ENCODE measurements at regions not wholly inside any gene's neighbourhood (a gene's known extent, or its start where the extent isn't known, plus 50 kb on each side); places are given as distances from the start of the nearest gene placed in this dataset.

GRCh38 chr1:80918380-80918779 lies 882.4 kb upstream of the ADGRL2 start:
- ATAC-seq (no peak), DNase-seq (no peak)
- H3K27ac ChIP-seq = no peak overlapping the region
- H3K4me3 ChIP-seq = no peak overlapping the region
- H3K27me3 ChIP-seq = no peaks in the 10 kb centered on the region
- TF ChIP-seq CTCF (IDR thresholded peaks at IDR 0.05 in 4 of 5, conservative IDR thresholded peaks at IDR 0.05 in 1 of 5) = no peak
- TF ChIP-seq POLR2A (IDR thresholded peaks at IDR 0.05) = no peak
- intact Hi-C loops (cut with DNase I; ENCODE audit: low total_unique reads) (no loop called here), in situ Hi-C loops (cut with MboI; ENCODE audit: low sequenced_read_pairs in 4 of 4) (no loop called here)
- H3K4me1 ChIP-seq = no peaks in the 10 kb centered on the region
- no peaks in the 10 kb centered on the region for H3K9me3 ChIP-seq
- no peaks in the 10 kb centered on the region for H3K36me3 ChIP-seq

- Histone ChIP-seq H3K27ac (no peak overlapping the region), H3K36me3 (no peaks in the 10 kb centered on the region), H3K4me3 (no peak overlapping the region), H3K27me3 (no peaks in the 10 kb centered on the region), H3K4me1 (no peaks in the 10 kb centered on the region), H3K9me3 (no peaks in the 10 kb centered on the region)
- DNase-seq (no peak), ATAC-seq (no peak)
- in situ Hi-C loops (cut with MboI; ENCODE audit: low sequenced_read_pairs in 4 of 4) = no loop called here
- intact Hi-C loops (cut with DNase I; ENCODE audit: low total_unique reads) = no loop called here
- TF ChIP-seq CTCF (IDR thresholded peaks at IDR 0.05 in 4 of 5, conservative IDR thresholded peaks at IDR 0.05 in 1 of 5) = no peak
- TF ChIP-seq POLR2A (IDR thresholded peaks at IDR 0.05) = no peak
Measured at GRCh38 chr1:80917826-80918225, 882.9 kb upstream of the ADGRL2 start.

GRCh38 chr1:80917225-80917624 lies 883.5 kb upstream of the ADGRL2 start:
- H3K27me3 ChIP-seq = no peaks in the 10 kb centered on the region
- no peaks in the 10 kb centered on the region for H3K36me3 ChIP-seq
- H3K4me1 ChIP-seq = no peaks in the 10 kb centered on the region
- in situ Hi-C loops (cut with MboI; ENCODE audit: low sequenced_read_pairs in 4 of 4) = no loop called here
- H3K9me3 ChIP-seq = no peaks in the 10 kb centered on the region
- no peak overlapping the region for H3K27ac ChIP-seq
- no peak for TF ChIP-seq POLR2A (IDR thresholded peaks at IDR 0.05)
- TF ChIP-seq CTCF (IDR thresholded peaks at IDR 0.05 in 4 of 5, conservative IDR thresholded peaks at IDR 0.05 in 1 of 5) = no peak
- DNase-seq = no peak
- ATAC-seq = no peak
- intact Hi-C loops (cut with DNase I; ENCODE audit: low total_unique reads) = no loop called here
- no peak overlapping the region for H3K4me3 ChIP-seq

GRCh38 chr1:80915491-80915890 lies 885.2 kb upstream of the ADGRL2 start:
- Histone ChIP-seq H3K9me3 (no peaks in the 10 kb centered on the region), H3K27me3 (no peaks in the 10 kb centered on the region), H3K27ac (no peak overlapping the region), H3K36me3 (no peaks in the 10 kb centered on the region), H3K4me1 (no peaks in the 10 kb centered on the region), H3K4me3 (no peak overlapping the region)
- TF ChIP-seq CTCF (IDR thresholded peaks at IDR 0.05 in 4 of 5, conservative IDR thresholded peaks at IDR 0.05 in 1 of 5) (no peak), POLR2A (IDR thresholded peaks at IDR 0.05) (no peak)
- intact Hi-C loops (cut with DNase I; ENCODE audit: low total_unique reads) = no loop called here
- no peak for DNase-seq
- no peak for ATAC-seq
- in situ Hi-C loops (cut with MboI; ENCODE audit: low sequenced_read_pairs in 4 of 4) = no loop called here

GRCh38 chr1:80910426-80910825 lies 890.3 kb upstream of the ADGRL2 start:
- Histone ChIP-seq H3K27me3 (no peaks in the 10 kb centered on the region), H3K9me3 (no peaks in the 10 kb centered on the region), H3K4me3 (no peak overlapping the region), H3K36me3 (no peaks in the 10 kb centered on the region), H3K4me1 (no peaks in the 10 kb centered on the region), H3K27ac (no peak overlapping the region)
- intact Hi-C loops (cut with DNase I; ENCODE audit: low total_unique reads) = no loop called here
- no peak for DNase-seq
- in situ Hi-C loops (cut with MboI; ENCODE audit: low sequenced_read_pairs in 4 of 4) = no loop called here
- TF ChIP-seq CTCF (IDR thresholded peaks at IDR 0.05 in 4 of 5, conservative IDR thresholded peaks at IDR 0.05 in 1 of 5) = no peak
- no peak for TF ChIP-seq POLR2A (IDR thresholded peaks at IDR 0.05)
- ATAC-seq = no peak
